Bronchial epithelial cell (primary cell): ENCODE measurements at regions not wholly inside any gene's neighbourhood (a gene's known extent, or its start where the extent isn't known, plus 50 kb on each side); places are given as distances from the start of the nearest gene placed in this dataset.

Experiments used
- DNase-seq: peaks from one replicate; pipeline ENCODE4 v3.0.0-alpha.2; 2010; ENCODE audit warnings: low read depth
- FAIRE-seq: peaks from 2 replicates; lab custom pipeline; 2011; peaks lifted over from hg19 to GRCh38; lab: Jason Lieb, UNC
- H3K27me3 ChIP-seq: 2 replicates; pipeline ENCODE4 v1.5.1; 2011; ENCODE audit warnings: low read length; ENCODE audit not compliant: control insufficient read depth, insufficient read depth
- H3K36me3 ChIP-seq: 2 replicates; pipeline ENCODE4 v1.5.1; 2011; ENCODE audit warnings: low read length; ENCODE audit not compliant: control insufficient read depth, insufficient read depth
- H3K4me3 ChIP-seq: 2 replicates; pipeline ENCODE4 v1.5.1; 2011; ENCODE audit warnings: mild to moderate bottlenecking, low read depth, low read length, control low read depth
- CTCF ChIP-seq: IDR thresholded peaks from 2 replicates; pipeline ENCODE4 v1.5.1; 2011; ENCODE audit warnings: mild to moderate bottlenecking, moderate library complexity, low read length, control low read depth, inconsistent platforms; ENCODE audit not compliant: insufficient read depth, severe bottlenecking

- no peak for TF ChIP-seq CTCF
These were observed 342.1 kb upstream of the CBLB start for GRCh38 chr3:106210923-106211322.

GRCh38 chr3:106212665-106213222 is 343.9 kb upstream of the CBLB start:
- DNase-seq (no peak), FAIRE-seq (no peak)
- no peak for TF ChIP-seq CTCF
- no peak overlapping the region for H3K4me3 ChIP-seq
- no peaks in the 10 kb centered on the region for H3K27me3 ChIP-seq
- no peaks in the 10 kb centered on the region for H3K36me3 ChIP-seq

More at GRCh38 chr3:106210923-106211322, 342.1 kb upstream of the CBLB start:
- Histone ChIP-seq H3K4me3 (no peak overlapping the region), H3K36me3 (no peaks in the 10 kb centered on the region), H3K27me3 (no peaks in the 10 kb centered on the region)
- DNase-seq, result no peak
- no peak for FAIRE-seq

DNA sequence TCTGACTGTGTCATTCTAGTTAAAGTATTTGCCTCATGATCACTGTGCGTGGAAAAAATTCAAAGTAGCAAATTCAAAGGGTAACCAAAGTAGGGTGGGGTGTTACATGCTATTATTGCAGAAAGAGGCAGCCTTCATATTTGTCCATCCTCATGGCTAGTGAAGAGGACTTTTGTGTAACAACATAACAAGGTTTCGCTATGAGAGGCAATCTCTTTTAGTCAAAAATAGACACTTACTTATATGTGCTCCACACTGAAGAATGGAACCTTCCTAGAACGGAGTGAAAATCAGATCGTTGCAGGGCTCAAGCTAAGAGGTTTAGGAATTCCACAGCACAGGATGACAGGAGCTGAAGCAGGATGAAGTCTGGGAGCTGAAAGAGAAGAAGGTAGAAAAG is 345.1 kb upstream of the CBLB start:
- FAIRE-seq, result no peak
- no peak for DNase-seq
- no peak for TF ChIP-seq CTCF
- Histone ChIP-seq H3K4me3 (no peak overlapping the region), H3K27me3 (no peaks in the 10 kb centered on the region), H3K36me3 (no peaks in the 10 kb centered on the region)

GRCh38 chr3:106214641-106215040 is 345.8 kb upstream of the CBLB start:
- Histone ChIP-seq H3K4me3 (no peak overlapping the region), H3K27me3 (no peaks in the 10 kb centered on the region), H3K36me3 (no peaks in the 10 kb centered on the region)
- DNase-seq (no peak), FAIRE-seq (no peak)
- TF ChIP-seq CTCF, result no peak

DNA sequence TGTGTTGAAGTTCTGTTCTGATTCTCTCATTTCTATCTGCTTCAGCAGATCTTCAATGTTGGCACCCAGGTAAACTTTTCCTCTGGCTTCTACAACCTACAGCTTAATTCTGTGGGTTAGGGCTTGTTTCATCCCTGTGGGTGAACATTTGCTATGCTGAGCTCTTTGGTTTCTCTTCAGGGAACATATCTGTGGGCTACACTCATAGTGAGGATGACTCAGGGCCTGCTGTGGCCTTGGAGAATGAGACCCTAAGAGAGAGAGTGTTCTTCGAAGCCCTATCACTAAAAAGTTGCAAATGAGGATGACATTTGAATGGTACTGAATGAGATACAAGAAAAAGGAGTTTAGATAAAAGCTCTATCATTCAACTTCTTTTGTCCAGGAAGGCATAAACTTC is 346.2 kb upstream of the CBLB start:
- Histone ChIP-seq H3K4me3 (no peak overlapping the region), H3K27me3 (no peaks in the 10 kb centered on the region), H3K36me3 (no peaks in the 10 kb centered on the region)
- no peak for TF ChIP-seq CTCF
- FAIRE-seq (no peak), DNase-seq (no peak)

- no peak overlapping the region for H3K4me3 ChIP-seq
- FAIRE-seq, result no peak
- H3K36me3 ChIP-seq, result no peaks in the 10 kb centered on the region
- no peaks in the 10 kb centered on the region for H3K27me3 ChIP-seq
- no peak for TF ChIP-seq CTCF
- DNase-seq, result no peak
These were observed 348.9 kb upstream of the CBLB start for GRCh38 chr3:106217745-106218144.
